ES-I3 (cell line): ENCODE measurements at regions not wholly inside any gene's neighbourhood (a gene's known extent, or its start where the extent isn't known, plus 50 kb on each side); places are given as distances from the start of the nearest gene placed in this dataset.

Experiments used
- H3K36me3 ChIP-seq: 2 replicates; pipeline ENCODE4 v1.6.1; 2013; ENCODE audit warnings: mild to moderate bottlenecking, low read length, control low read depth, moderate library complexity; ENCODE audit not compliant: insufficient read depth
- H3K4me1 ChIP-seq: 2 replicates; pipeline ENCODE4 v1.6.1; 2013; ENCODE audit warnings: mild to moderate bottlenecking, control low read depth, low read length; ENCODE audit not compliant: insufficient read depth
- H3K9ac ChIP-seq: 2 replicates; pipeline ENCODE4 v1.6.1; 2013; ENCODE audit warnings: low read depth, mild to moderate bottlenecking, low read length, moderate library complexity
- H3K9me3 ChIP-seq: 2 replicates; pipeline ENCODE4 v1.6.1; 2013; ENCODE audit warnings: mild to moderate bottlenecking, low read length, moderate library complexity; ENCODE audit not compliant: control insufficient read depth, insufficient read depth

DNA sequence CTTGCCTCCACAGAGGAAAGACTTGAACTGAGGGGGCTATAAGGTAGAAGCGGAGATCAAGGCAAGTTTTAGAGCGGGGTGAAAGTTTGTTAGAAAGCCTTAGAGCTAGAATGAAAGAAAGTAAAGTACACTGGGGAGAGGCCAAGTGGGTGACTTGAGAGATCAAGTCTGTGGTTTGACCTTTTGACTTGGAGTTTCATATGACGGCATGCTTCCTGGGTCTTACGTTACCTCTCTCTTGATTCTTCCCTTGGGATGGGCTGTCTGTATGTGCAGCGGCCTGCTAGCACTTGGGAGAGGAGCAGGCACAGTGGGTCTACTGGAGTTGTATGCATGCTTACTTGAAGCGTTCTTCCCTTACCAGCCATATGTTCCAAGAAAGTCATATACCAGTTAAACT lies 1768.5 kb downstream of the PCDH9 start:
- H3K4me1 ChIP-seq, result peaks cover 3% of the 10 kb centered on the region; the same call in 1 of the 2 replicates
- H3K36me3 ChIP-seq, result no peaks in the 10 kb centered on the region
- H3K9me3 ChIP-seq, result no peaks in the 10 kb centered on the region
- no peak overlapping the region for H3K9ac ChIP-seq

GRCh38 chr13:65460136-65460535 lies 1770.0 kb downstream of the PCDH9 start:
- Histone ChIP-seq H3K4me1 (peaks cover 3% of the 10 kb centered on the region; the same call in 1 of the 2 replicates), H3K9me3 (no peaks in the 10 kb centered on the region), H3K36me3 (no peaks in the 10 kb centered on the region), H3K9ac (no peak overlapping the region)

DNA sequence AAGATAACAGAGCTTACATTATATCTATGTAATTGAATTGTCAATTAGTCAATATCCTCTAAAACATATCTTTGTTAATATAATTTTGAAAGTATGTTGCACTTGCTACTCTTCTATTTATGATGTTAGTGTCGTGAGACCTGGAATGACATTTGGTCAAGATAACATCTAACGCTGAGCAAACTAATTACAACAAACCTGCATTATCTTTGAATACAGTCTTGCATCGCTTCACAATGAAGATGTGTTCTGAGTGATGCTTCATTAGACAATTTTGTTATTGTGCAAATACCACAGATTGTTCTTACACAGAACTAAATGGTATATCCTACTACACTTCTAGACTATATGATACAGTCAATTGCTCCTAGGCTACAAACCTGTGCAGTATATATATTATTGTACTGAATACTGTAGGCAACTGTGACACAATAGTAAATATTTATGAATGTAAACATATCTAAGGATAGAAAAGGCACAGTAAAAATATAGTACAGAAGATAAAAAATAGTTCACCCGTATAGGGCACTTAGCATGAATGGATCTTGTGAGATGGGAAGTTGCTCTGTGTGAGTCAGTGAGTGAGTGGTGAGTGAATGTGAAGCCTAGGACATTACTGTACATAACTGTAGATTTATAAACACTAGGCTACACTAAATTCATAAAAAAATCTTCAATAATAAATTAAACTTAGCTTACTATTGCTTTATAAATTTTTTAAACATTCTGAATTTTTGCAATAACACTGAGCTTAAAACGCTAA lies 1773.8 kb downstream of the PCDH9 start:
- H3K4me1 ChIP-seq, result peaks cover 3% of the 10 kb centered on the region; the same call in 1 of the 2 replicates
- no peak overlapping the region for H3K9ac ChIP-seq
- H3K36me3 ChIP-seq, result no peaks in the 10 kb centered on the region
- H3K9me3 ChIP-seq, result no peaks in the 10 kb centered on the region

DNA sequence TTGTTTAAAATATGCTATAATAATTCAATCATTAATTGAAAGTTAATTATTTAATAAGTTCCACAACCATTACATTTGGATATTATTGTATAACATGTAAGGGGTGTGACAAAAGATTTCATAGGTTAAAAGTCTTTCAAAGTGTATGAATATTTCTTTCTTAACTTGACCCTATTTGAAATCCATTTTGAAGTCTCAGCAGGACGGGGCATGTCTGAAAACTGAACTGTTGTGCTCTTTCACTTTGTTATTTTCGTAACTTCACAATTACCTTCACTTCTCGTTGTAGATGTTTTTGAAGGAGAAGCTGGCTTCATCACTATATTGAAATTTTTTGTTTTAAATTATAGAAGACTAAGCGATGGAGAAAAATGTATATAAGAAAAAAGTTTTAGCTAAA lies 1775.7 kb downstream of the PCDH9 start:
- Histone ChIP-seq H3K36me3 (no peaks in the 10 kb centered on the region), H3K4me1 (no peaks in the 10 kb centered on the region), H3K9ac (no peak overlapping the region), H3K9me3 (no peaks in the 10 kb centered on the region)

DNA sequence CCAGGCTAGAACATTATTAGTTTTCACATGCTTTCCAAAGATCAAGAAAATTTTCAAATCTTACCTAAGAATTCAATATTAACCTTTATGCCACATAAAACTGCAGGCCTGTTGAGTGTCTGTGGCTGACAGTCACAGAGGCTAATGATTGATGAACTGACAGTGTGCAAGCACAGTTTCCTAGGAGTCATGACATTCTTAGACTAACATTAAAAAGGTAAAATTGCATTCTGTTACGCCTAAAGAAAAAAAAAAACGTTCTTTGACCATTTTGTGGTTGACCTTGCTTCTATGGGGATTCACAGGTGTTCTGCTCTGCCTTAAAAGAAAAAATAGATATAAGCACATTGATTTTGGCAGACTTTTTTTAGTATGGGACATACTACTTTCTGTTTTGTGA lies 1776.2 kb downstream of the PCDH9 start:
- Histone ChIP-seq H3K9ac (no peak overlapping the region), H3K4me1 (no peaks in the 10 kb centered on the region), H3K9me3 (no peaks in the 10 kb centered on the region), H3K36me3 (no peaks in the 10 kb centered on the region)

GRCh38 chr13:65445340-65445739 lies 1784.8 kb downstream of the PCDH9 start:
- Histone ChIP-seq H3K9ac (no peak overlapping the region), H3K9me3 (no peaks in the 10 kb centered on the region), H3K36me3 (no peaks in the 10 kb centered on the region), H3K4me1 (no peaks in the 10 kb centered on the region)

GRCh38 chr13:65435590-65435989 lies 1794.5 kb downstream of the PCDH9 start:
- no peaks in the 10 kb centered on the region for H3K36me3 ChIP-seq
- no peak overlapping the region for H3K9ac ChIP-seq
- no peaks in the 10 kb centered on the region; the same call in 1 of the 2 replicates for H3K9me3 ChIP-seq
- H3K4me1 ChIP-seq, result no peaks in the 10 kb centered on the region

- Histone ChIP-seq H3K4me1 (no peaks in the 10 kb centered on the region), H3K9ac (no peak overlapping the region), H3K36me3 (no peaks in the 10 kb centered on the region), H3K9me3 (no peaks in the 10 kb centered on the region)
Measured at GRCh38 chr13:65417953-65418352, 1812.2 kb downstream of the PCDH9 start.

DNA sequence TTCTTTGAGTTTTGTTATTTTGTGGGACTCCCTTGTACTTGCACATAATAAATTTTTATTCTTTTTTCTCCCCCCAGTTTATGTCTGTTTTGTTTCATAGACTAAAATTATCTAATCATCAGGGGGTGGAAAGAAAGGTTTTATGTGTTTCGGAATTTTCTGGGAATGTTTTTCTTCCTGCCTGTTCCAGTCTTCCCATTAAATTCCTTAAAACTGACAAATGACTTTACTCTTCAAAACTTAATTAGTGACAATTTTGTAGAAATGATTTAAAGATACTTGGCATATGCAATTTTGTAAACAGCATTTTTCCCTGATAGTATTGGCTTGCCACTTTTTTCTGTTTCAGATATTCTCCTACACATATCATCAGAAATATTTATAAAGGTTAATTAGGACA lies 1813.4 kb downstream of the PCDH9 start:
- Histone ChIP-seq H3K9ac (no peak overlapping the region), H3K9me3 (no peaks in the 10 kb centered on the region), H3K4me1 (no peaks in the 10 kb centered on the region), H3K36me3 (no peaks in the 10 kb centered on the region)

DNA sequence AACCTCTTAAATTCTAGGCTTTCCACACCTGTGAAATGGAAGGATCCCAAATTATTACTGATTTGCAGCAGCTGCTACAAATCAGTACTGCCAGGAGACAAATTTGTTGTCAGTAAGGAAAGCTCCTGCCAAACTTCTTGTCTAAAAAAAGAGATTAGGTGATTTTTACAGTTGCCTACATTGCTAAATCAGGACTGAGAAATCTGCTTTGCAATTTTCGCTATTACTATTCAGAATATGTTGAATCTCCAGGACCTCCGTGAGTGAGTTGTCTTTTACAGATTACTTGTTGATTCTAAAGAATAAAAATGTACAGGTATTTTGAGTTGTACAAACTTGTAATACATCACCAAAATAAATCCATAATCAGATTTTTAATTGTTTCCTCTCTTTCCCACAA lies 1815.9 kb downstream of the PCDH9 start:
- no peaks in the 10 kb centered on the region for H3K9me3 ChIP-seq
- H3K36me3 ChIP-seq, result no peaks in the 10 kb centered on the region
- no peaks in the 10 kb centered on the region for H3K4me1 ChIP-seq
- no peak overlapping the region for H3K9ac ChIP-seq

DNA sequence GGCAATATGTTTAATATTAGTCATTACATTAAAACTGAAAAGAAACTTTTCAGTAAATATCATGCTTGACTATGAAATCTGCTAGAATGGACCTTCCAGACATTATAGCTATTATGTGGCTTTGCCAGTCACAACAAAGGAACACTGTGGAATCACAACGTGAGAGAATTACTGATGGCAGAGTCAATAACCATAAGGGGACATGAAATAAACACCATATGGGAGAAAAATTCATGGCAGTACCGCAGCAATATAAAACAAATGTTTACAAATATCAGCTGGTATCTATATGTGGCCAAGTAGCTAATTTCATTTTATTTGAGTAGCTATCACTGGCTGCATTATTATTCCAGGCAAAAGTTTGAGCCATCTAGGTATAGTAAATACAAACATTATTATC lies 1818.6 kb downstream of the PCDH9 start:
- Histone ChIP-seq H3K4me1 (no peaks in the 10 kb centered on the region), H3K36me3 (no peaks in the 10 kb centered on the region), H3K9ac (no peak overlapping the region), H3K9me3 (no peaks in the 10 kb centered on the region)

DNA sequence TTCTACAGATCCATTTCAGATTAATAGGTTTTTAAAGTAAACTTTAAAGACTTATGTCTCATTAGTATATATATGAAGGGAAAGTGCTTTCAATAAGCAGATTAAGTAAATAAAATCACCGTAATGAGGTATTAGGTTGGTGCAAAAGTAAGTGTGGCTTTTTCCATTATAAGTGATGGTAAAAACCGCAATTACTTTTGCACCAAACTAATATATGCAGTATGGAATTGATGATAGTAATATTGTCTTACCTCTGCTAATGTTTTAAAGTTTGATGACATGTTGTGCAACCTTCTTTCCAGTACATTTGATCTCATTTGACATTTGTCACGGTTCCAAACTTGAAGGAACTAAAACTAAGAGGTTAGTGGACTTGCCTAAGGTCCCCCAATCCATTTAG lies 1819.3 kb downstream of the PCDH9 start:
- Histone ChIP-seq H3K9ac (no peak overlapping the region), H3K9me3 (no peaks in the 10 kb centered on the region), H3K4me1 (no peaks in the 10 kb centered on the region), H3K36me3 (no peaks in the 10 kb centered on the region)

- Histone ChIP-seq H3K4me1 (no peaks in the 10 kb centered on the region), H3K9me3 (no peaks in the 10 kb centered on the region), H3K36me3 (no peaks in the 10 kb centered on the region), H3K9ac (no peak overlapping the region)
Measured at GRCh38 chr13:65401315-65401714, 1828.8 kb downstream of the PCDH9 start.

GRCh38 chr13:65400702-65401101 lies 1829.4 kb downstream of the PCDH9 start:
- H3K9ac ChIP-seq, result no peak overlapping the region

GRCh38 chr13:65387743-65388347 lies 1842.3 kb downstream of the PCDH9 start:
- H3K36me3 ChIP-seq, result no peaks in the 10 kb centered on the region
- H3K9me3 ChIP-seq, result peaks cover 3% of the 10 kb centered on the region
- H3K9ac ChIP-seq, result no peak overlapping the region
- H3K4me1 ChIP-seq, result no peaks in the 10 kb centered on the region

More at GRCh38 chr13:65400702-65401101, 1829.4 kb downstream of the PCDH9 start:
- H3K9me3 ChIP-seq, result no peaks in the 10 kb centered on the region
- H3K36me3 ChIP-seq, result no peaks in the 10 kb centered on the region
- no peaks in the 10 kb centered on the region for H3K4me1 ChIP-seq
